ENCODE measurements at regions not wholly inside any gene's neighbourhood (a gene's known extent, or its start where the extent isn't known, plus 50 kb on each side); places are given as distances from the start of the nearest gene placed in this dataset.

DNA sequence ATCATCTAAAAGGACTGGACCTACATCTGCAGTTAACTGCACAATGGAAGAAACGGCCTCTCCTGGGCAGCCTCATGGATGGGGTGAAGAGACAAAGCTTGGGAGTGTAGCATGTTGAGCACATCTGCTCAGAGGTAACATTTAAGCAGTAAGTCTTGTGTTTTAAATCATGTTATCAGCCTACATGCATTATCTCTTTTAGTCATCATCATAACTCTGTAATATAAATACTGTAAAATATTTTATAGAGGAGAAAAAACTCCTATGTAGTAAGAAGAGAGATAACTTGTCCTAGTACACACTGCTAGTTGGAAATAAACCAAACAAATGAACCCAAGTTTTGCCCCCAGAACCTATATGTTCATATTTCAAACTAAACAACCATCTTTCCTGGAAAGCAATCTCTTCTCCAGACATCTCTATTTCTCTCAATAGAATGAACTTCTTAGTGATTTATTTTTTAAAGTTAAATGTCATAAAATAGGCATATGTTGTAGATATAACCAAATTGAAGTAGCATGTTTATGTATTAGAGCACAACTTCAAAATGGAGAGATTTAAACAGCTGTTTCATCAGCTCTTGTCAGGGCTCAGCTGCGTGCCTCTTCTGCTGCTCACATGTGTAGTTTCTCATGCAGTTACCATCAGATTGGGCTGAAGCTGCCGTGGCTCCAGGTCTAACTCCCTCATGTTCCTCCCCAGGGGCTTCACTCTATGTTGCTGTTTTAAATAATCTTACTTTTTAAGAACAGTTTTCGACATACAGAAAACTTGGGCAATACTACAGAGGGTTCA is 581.8 kb upstream of the ZFP42 start:
- Histone ChIP-seq H3K4me2 (ENCODE audit: insufficient read depth, low read length) (no peak overlapping the region), H3K4me3 (ENCODE audit: insufficient read depth, low read length) (no peak overlapping the region), H3K27me3 (ENCODE audit: insufficient read depth, low read length) (no peaks in the 10 kb centered on the region), H3K79me2 (ENCODE audit: insufficient read depth, low read length) (no peaks in the 10 kb centered on the region), H2AFZ (ENCODE audit: low read length) (no peak overlapping the region), H3K27ac (ENCODE audit: low read depth, low read length) (no peak overlapping the region), H3K4me1 (ENCODE audit: insufficient read depth, low read length) (no peaks in the 10 kb centered on the region), H3K36me3 (ENCODE audit: insufficient read depth, low read length) (no peaks in the 10 kb centered on the region), H4K20me1 (ENCODE audit: insufficient read depth, low read length) (no peaks in the 10 kb centered on the region), H3K9me3 (ENCODE audit: low read depth, low read length) (no peaks in the 10 kb centered on the region)
- DNase-seq (ENCODE audit: insufficient read length, low spot score, missing footprints): no peak
- TF ChIP-seq, protein P1, sequence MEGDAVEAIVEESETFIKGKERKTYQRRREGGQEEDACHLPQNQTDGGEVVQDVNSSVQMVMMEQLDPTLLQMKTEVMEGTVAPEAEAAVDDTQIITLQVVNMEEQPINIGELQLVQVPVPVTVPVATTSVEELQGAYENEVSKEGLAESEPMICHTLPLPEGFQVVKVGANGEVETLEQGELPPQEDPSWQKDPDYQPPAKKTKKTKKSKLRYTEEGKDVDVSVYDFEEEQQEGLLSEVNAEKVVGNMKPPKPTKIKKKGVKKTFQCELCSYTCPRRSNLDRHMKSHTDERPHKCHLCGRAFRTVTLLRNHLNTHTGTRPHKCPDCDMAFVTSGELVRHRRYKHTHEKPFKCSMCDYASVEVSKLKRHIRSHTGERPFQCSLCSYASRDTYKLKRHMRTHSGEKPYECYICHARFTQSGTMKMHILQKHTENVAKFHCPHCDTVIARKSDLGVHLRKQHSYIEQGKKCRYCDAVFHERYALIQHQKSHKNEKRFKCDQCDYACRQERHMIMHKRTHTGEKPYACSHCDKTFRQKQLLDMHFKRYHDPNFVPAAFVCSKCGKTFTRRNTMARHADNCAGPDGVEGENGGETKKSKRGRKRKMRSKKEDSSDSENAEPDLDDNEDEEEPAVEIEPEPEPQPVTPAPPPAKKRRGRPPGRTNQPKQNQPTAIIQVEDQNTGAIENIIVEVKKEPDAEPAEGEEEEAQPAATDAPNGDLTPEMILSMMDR (IDR thresholded peaks at IDR 0.05; ENCODE audit: extremely low read depth, low read depth, low read length): no peak

DNA sequence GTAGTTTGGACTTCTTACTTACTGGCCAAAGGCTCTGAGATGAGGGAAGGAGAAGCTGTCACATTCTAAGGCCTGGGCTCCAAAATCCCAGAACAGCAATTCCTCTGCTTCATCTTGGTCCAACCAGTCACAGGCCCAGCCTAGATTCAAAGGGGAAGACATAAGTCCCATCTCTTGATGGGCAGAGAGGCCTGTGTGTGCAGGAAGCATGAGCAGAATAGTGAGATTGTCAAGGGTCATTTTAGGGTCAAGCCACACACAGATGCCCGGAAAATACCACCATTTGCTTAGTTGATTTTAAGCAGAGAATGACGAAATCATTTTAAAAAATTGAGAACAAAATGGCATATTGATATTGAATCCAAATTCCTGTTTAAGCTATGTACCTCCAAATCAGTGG is 580.9 kb upstream of the ZFP42 start:
- H3K4me3 ChIP-seq (ENCODE audit: insufficient read depth, low read length): no peak overlapping the region
- no peak overlapping the region for H3K4me2 ChIP-seq (ENCODE audit: insufficient read depth, low read length)
- no peaks in the 10 kb centered on the region for H3K4me1 ChIP-seq (ENCODE audit: insufficient read depth, low read length)
- no peaks in the 10 kb centered on the region for H3K9me3 ChIP-seq (ENCODE audit: low read depth, low read length)
- no peaks in the 10 kb centered on the region for H3K27me3 ChIP-seq (ENCODE audit: insufficient read depth, low read length)
- no peaks in the 10 kb centered on the region for H4K20me1 ChIP-seq (ENCODE audit: insufficient read depth, low read length)
- H2AFZ ChIP-seq (ENCODE audit: low read length): no peak overlapping the region
- no peak for DNase-seq (ENCODE audit: insufficient read length, low spot score, missing footprints)
- TF ChIP-seq, protein P1 (IDR thresholded peaks at IDR 0.05; ENCODE audit: extremely low read depth, low read depth, low read length): no peak
- H3K27ac ChIP-seq (ENCODE audit: low read depth, low read length): no peak overlapping the region
- H3K79me2 ChIP-seq (ENCODE audit: insufficient read depth, low read length): no peaks in the 10 kb centered on the region
- H3K36me3 ChIP-seq (ENCODE audit: insufficient read depth, low read length): no peaks in the 10 kb centered on the region

DNA sequence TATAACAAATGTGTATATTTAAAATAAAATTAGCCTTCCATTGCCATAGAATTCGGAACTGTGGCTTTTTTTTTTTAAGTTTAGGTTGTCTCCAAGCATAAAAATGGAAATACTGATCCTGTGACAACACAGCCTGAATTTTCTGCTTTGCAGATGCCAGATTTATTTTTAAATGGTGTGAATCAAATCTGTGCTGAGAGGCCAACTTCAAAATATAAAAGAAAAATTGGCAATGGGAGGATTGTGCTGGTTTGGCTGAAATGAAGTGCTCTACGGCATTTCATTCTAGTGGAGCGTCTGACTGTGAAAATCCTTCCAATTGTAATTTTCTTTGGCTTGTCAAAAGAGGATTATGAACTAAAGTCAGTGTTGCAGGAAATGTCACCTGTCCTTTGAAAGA is 580.3 kb upstream of the ZFP42 start:
- no peaks in the 10 kb centered on the region for H4K20me1 ChIP-seq (ENCODE audit: insufficient read depth, low read length)
- no peak overlapping the region for H3K4me3 ChIP-seq (ENCODE audit: insufficient read depth, low read length)
- H3K36me3 ChIP-seq (ENCODE audit: insufficient read depth, low read length): no peaks in the 10 kb centered on the region
- no peaks in the 10 kb centered on the region for H3K9me3 ChIP-seq (ENCODE audit: low read depth, low read length)
- no peaks in the 10 kb centered on the region for H3K4me1 ChIP-seq (ENCODE audit: insufficient read depth, low read length)
- H3K79me2 ChIP-seq (ENCODE audit: insufficient read depth, low read length): no peaks in the 10 kb centered on the region
- H3K27me3 ChIP-seq (ENCODE audit: insufficient read depth, low read length): no peaks in the 10 kb centered on the region
- no peak for DNase-seq (ENCODE audit: insufficient read length, low spot score, missing footprints)
- no peak overlapping the region for H2AFZ ChIP-seq (ENCODE audit: low read length)
- H3K27ac ChIP-seq (ENCODE audit: low read depth, low read length): no peak overlapping the region
- H3K4me2 ChIP-seq (ENCODE audit: insufficient read depth, low read length): no peak overlapping the region
- TF ChIP-seq, protein P1 (IDR thresholded peaks at IDR 0.05; ENCODE audit: extremely low read depth, low read depth, low read length): no peak

DNA sequence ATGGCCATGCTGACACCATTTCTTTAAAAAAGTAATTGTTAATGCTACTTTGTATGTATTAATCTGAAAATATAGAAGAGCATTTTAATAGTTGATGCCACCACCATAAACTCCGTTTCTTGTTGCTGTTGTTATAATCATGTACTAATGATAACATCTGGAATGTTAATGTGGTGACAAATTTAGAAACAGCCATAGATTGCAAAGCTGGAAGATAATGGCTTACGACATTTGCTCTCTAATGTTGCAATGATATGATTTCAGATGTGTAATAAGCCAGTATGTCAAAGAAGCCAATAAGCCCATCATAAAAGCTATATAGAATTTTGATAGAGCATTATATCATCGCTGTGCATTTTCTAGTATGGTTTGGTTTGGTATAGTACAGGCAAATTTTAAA is 579.4 kb upstream of the ZFP42 start:
- Histone ChIP-seq H3K27me3 (ENCODE audit: insufficient read depth, low read length) (no peaks in the 10 kb centered on the region), H3K4me1 (ENCODE audit: insufficient read depth, low read length) (no peaks in the 10 kb centered on the region), H3K4me3 (ENCODE audit: insufficient read depth, low read length) (no peak overlapping the region), H3K79me2 (ENCODE audit: insufficient read depth, low read length) (no peaks in the 10 kb centered on the region), H2AFZ (ENCODE audit: low read length) (no peak overlapping the region), H4K20me1 (ENCODE audit: insufficient read depth, low read length) (no peaks in the 10 kb centered on the region), H3K4me2 (ENCODE audit: insufficient read depth, low read length) (no peak overlapping the region), H3K36me3 (ENCODE audit: insufficient read depth, low read length) (no peaks in the 10 kb centered on the region), H3K27ac (ENCODE audit: low read depth, low read length) (no peak overlapping the region), H3K9me3 (ENCODE audit: low read depth, low read length) (no peaks in the 10 kb centered on the region)
- DNase-seq (ENCODE audit: insufficient read length, low spot score, missing footprints): no peak
- TF ChIP-seq, protein P1 (IDR thresholded peaks at IDR 0.05; ENCODE audit: extremely low read depth, low read depth, low read length): no peak
